Muscle layer of colon (tissue), 2 donors: ENCODE measurements at regions not wholly inside any gene's neighbourhood (a gene's known extent, or its start where the extent isn't known, plus 50 kb on each side); places are given as distances from the start of the nearest gene placed in this dataset.
"Not testable (repeated sequence)": the region's sequence is repeated elsewhere in the genome, so short reads cannot be mapped to it uniquely, and the experiment has no call there.

ENCODE experiments used
- H3K27ac ChIP-seq: one replicate; pipeline ENCODE4 v1.7.0; 2013; ENCODE audit warnings: low read depth, mild to moderate bottlenecking, low read length, moderate library complexity
- H3K27me3 ChIP-seq, 2 donors: one replicate each; pipeline ENCODE4 v1.7.0; 2013; ENCODE audit warnings: low read length in 2 of 2, mild to moderate bottlenecking in 2 of 2; ENCODE audit not compliant: insufficient read depth in 2 of 2, control insufficient read depth in 1 of 2
- H3K36me3 ChIP-seq: one replicate; pipeline ENCODE4 v1.7.0; 2013; ENCODE audit warnings: mild to moderate bottlenecking, low read length; ENCODE audit not compliant: insufficient read depth
- H3K4me1 ChIP-seq: one replicate; pipeline ENCODE4 v1.7.0; 2013; ENCODE audit warnings: mild to moderate bottlenecking, low read length; ENCODE audit not compliant: insufficient read depth
- H3K4me3 ChIP-seq, 2 donors: one replicate each; pipeline ENCODE4 v1.7.0; 2013; ENCODE audit warnings: low read length in 2 of 2, low read depth in 1 of 2, mild to moderate bottlenecking in 1 of 2, moderate library complexity in 1 of 2
- H3K9ac ChIP-seq: one replicate; pipeline ENCODE4 v1.7.0; 2013; ENCODE audit warnings: low read length
- H3K9me3 ChIP-seq: one replicate; pipeline ENCODE4 v1.7.0; 2013; ENCODE audit warnings: mild to moderate bottlenecking, low read length
- donor health status: abdominal sarcoma.
- donor health status: Adenocarcinoma of cecum.

- H3K9me3 ChIP-seq: no peaks in the 10 kb centered on the region
Observed at GRCh38 chr3:43838009-43838758, 147.4 kb downstream of the ABHD5 start.

GRCh38 chr3:43838877-43839276, 148.1 kb downstream of the ABHD5 start:
- Histone ChIP-seq H3K36me3 (no peaks in the 10 kb centered on the region), H3K9me3 (no peaks in the 10 kb centered on the region), H3K4me3 (no peak overlapping the region), H3K27ac (no peak overlapping the region), H3K9ac (no peak overlapping the region), H3K4me1 (no peaks in the 10 kb centered on the region), H3K27me3 (no peaks in the 10 kb centered on the region)

More at GRCh38 chr3:43838009-43838758, 147.4 kb downstream of the ABHD5 start:
- Histone ChIP-seq H3K27me3 (no peaks in the 10 kb centered on the region), H3K27ac (no peak overlapping the region), H3K4me1 (no peaks in the 10 kb centered on the region), H3K9ac (no peak overlapping the region), H3K4me3 (no peak overlapping the region), H3K36me3 (no peaks in the 10 kb centered on the region)

- Histone ChIP-seq H3K9me3 (no peaks in the 10 kb centered on the region), H3K27me3 (no peaks in the 10 kb centered on the region), H3K9ac (no peak overlapping the region), H3K4me1 (no peaks in the 10 kb centered on the region), H3K36me3 (no peaks in the 10 kb centered on the region), H3K27ac (no peak overlapping the region), H3K4me3 (no peak overlapping the region)
Observed at GRCh38 chr3:43843386-43843785, 152.6 kb downstream of the ABHD5 start.

- Histone ChIP-seq H3K27me3 (no peaks in the 10 kb centered on the region), H3K36me3 (no peaks in the 10 kb centered on the region), H3K9me3 (no peaks in the 10 kb centered on the region), H3K4me1 (no peaks in the 10 kb centered on the region), H3K9ac (no peak overlapping the region), H3K27ac (no peak overlapping the region), H3K4me3 (no peak overlapping the region)
Observed at GRCh38 chr3:43844757-43845156, 154.0 kb downstream of the ABHD5 start.

- not testable (repeated sequence) for H3K36me3 ChIP-seq, H3K4me1 ChIP-seq, H3K4me3 ChIP-seq, H3K9ac ChIP-seq, H3K9me3 ChIP-seq, H3K27ac ChIP-seq, H3K27me3 ChIP-seq
Observed at GRCh38 chr3:43845553-43845952, 154.8 kb downstream of the ABHD5 start.

- H3K36me3 ChIP-seq: no peaks in the 10 kb centered on the region
- no peaks in the 10 kb centered on the region for H3K4me1 ChIP-seq
- H3K4me3 ChIP-seq: no peak overlapping the region
- no peaks in the 10 kb centered on the region for H3K9me3 ChIP-seq
- H3K27ac ChIP-seq: no peak overlapping the region
- H3K27me3 ChIP-seq: no peaks in the 10 kb centered on the region
- H3K9ac ChIP-seq: no peak overlapping the region
Observed at GRCh38 chr3:43852066-43852465, 161.3 kb downstream of the ABHD5 start.

- H3K4me3 ChIP-seq: no peak overlapping the region
- no peaks in the 10 kb centered on the region for H3K9me3 ChIP-seq
- H3K36me3 ChIP-seq: no peaks in the 10 kb centered on the region
- H3K4me1 ChIP-seq: no peaks in the 10 kb centered on the region
- no peak overlapping the region for H3K27ac ChIP-seq
- peaks cover 9 to 14% of the 10 kb centered on the region in 2 donors for H3K27me3 ChIP-seq
- H3K9ac ChIP-seq: no peak overlapping the region
Observed at GRCh38 chr3:43854283-43854682, 163.5 kb downstream of the ABHD5 start.

GRCh38 chr3:43854916-43855315, 164.2 kb downstream of the ABHD5 start:
- Histone ChIP-seq H3K9me3 (no peaks in the 10 kb centered on the region), H3K27ac (no peak overlapping the region)

GRCh38 chr3:43855674-43856299, 165.0 kb downstream of the ABHD5 start:
- H3K4me3 ChIP-seq: no peak overlapping the region
- H3K9ac ChIP-seq: no peak overlapping the region
- H3K27ac ChIP-seq: no peak overlapping the region
- H3K4me1 ChIP-seq: no peaks in the 10 kb centered on the region
- H3K36me3 ChIP-seq: no peaks in the 10 kb centered on the region
- peaks cover 9 to 14% of the 10 kb centered on the region in 2 donors for H3K27me3 ChIP-seq
- H3K9me3 ChIP-seq: no peaks in the 10 kb centered on the region

More at GRCh38 chr3:43854916-43855315, 164.2 kb downstream of the ABHD5 start:
- H3K4me3 ChIP-seq: no peak overlapping the region
- H3K36me3 ChIP-seq: no peaks in the 10 kb centered on the region
- H3K27me3 ChIP-seq: peaks cover 9 to 14% of the 10 kb centered on the region in 2 donors
- H3K9ac ChIP-seq: no peak overlapping the region
- H3K4me1 ChIP-seq: no peaks in the 10 kb centered on the region

GRCh38 chr3:43856351-43856750, 165.6 kb downstream of the ABHD5 start:
- Histone ChIP-seq H3K9me3 (no peaks in the 10 kb centered on the region), H3K4me3 (no peak overlapping the region), H3K4me1 (no peaks in the 10 kb centered on the region), H3K27me3 (peaks cover 9 to 14% of the 10 kb centered on the region in 2 donors), H3K27ac (no peak overlapping the region), H3K9ac (no peak overlapping the region), H3K36me3 (no peaks in the 10 kb centered on the region)

GRCh38 chr3:43856761-43857160, 166.0 kb downstream of the ABHD5 start:
- peaks cover 9 to 14% of the 10 kb centered on the region in 2 donors for H3K27me3 ChIP-seq
- no peaks in the 10 kb centered on the region for H3K9me3 ChIP-seq
- H3K27ac ChIP-seq: no peak overlapping the region
- H3K9ac ChIP-seq: no peak overlapping the region
- no peak overlapping the region for H3K4me3 ChIP-seq
- H3K36me3 ChIP-seq: no peaks in the 10 kb centered on the region
- H3K4me1 ChIP-seq: no peaks in the 10 kb centered on the region
